PC-3 (cell line): ENCODE measurements at regions not wholly inside any gene's neighbourhood (a gene's known extent, or its start where the extent isn't known, plus 50 kb on each side); places are given as distances from the start of the nearest gene placed in this dataset.
"Not testable (repeated sequence)": the region's sequence is repeated elsewhere in the genome, so short reads cannot be mapped to it uniquely, and the experiment has no call there.

Source experiments
- ATAC-seq: fragments of 200-7000 bp; cut with Tn5 transposase; 2 replicates; pipeline ENCODE4 v1.9.1; 2020; ENCODE audit warnings: mild to moderate bottlenecking, moderate library complexity
- BruUV-seq: library from RNA; stranded (reverse); fragments of 400-500 nt; replicated peaks from 2 replicates; lab custom pipeline; 2021; lab: Mats Ljungman, UMichigan
- CTCF ChIA-PET: fragments of 300-600 bp; sonication (Branson Sonifier 250); formaldehyde crosslinking; loops from one replicate; lab custom pipeline; 2022; ENCODE audit warnings: antibody characterized with exemption; lab: Charles Lee
- POLR2A ChIA-PET: fragments of 300-600 bp; sonication (Branson Sonifier 250); formaldehyde crosslinking; loops from one replicate; lab custom pipeline; 2022; ENCODE audit warnings: antibody characterized with exemption; ENCODE audit not compliant: unreplicated experiment; lab: Charles Lee
- DNase-seq: peaks from one replicate; pipeline ENCODE4 v3.0.0-alpha.2; 2015
- H2AFZ ChIP-seq: fragments of 300-600 bp; sonication (generic); 2 replicates; pipeline ENCODE4 v1.6.0; 2016; ENCODE audit warnings: antibody characterized with exemption, low read length
- H3F3A ChIP-seq: fragments of 300-600 bp; sonication (generic); one replicate; pipeline ENCODE4 v1.6.0; 2017; ENCODE audit warnings: antibody characterized with exemption, low read length, control low read depth, mild to moderate bottlenecking; ENCODE audit not compliant: unreplicated experiment
- H3K27ac ChIP-seq: fragments of 300-600 bp; sonication (generic); 2 replicates; pipeline ENCODE4 v1.5.1; 2016; ENCODE audit warnings: mild to moderate bottlenecking, low read length
- H3K27me3 ChIP-seq: fragments of 300-600 bp; sonication (generic); 2 replicates; pipeline ENCODE4 v1.6.1; 2016; ENCODE audit warnings: low read length, mixed read lengths
- H3K36me3 ChIP-seq: fragments of 300-600 bp; sonication (generic); 2 replicates; pipeline ENCODE4 v1.6.1; 2016; ENCODE audit warnings: low read depth, mixed run types, low read length, mixed read lengths
- H3K4me1 ChIP-seq: fragments of 300-600 bp; sonication (generic); 2 replicates; pipeline ENCODE4 v1.5.1; 2016; ENCODE audit warnings: low read length; ENCODE audit not compliant: insufficient read depth
- H3K4me2 ChIP-seq: fragments of 300-600 bp; sonication (generic); 2 replicates; pipeline ENCODE4 v1.6.0; 2016; ENCODE audit warnings: low read length
- H3K4me3 ChIP-seq: fragments of 300-600 bp; sonication (generic); 2 replicates; pipeline ENCODE4 v1.5.1; 2016; ENCODE audit warnings: mild to moderate bottlenecking, low read length, mixed read lengths
- H3K79me2 ChIP-seq: fragments of 300-600 bp; sonication (generic); 2 replicates; pipeline ENCODE4 v1.6.1; 2017; ENCODE audit warnings: low read length, mixed read lengths
- H3K9ac ChIP-seq: fragments of 300-600 bp; sonication (generic); 2 replicates; pipeline ENCODE4 v1.6.0; 2016; ENCODE audit warnings: mild to moderate bottlenecking, low read length
- H3K9me2 ChIP-seq: fragments of 300-600 bp; sonication (generic); replicated peaks from 2 replicates; pipeline ENCODE4 v1.6.1; 2016; ENCODE audit warnings: mixed run types, low read length, mixed read lengths
- H3K9me3 ChIP-seq: fragments of 300-600 bp; sonication (generic); 2 replicates; pipeline ENCODE4 v1.6.1; 2016; ENCODE audit warnings: low read length, mixed read lengths
- H4K20me1 ChIP-seq: fragments of 300-600 bp; sonication (generic); 2 replicates; pipeline ENCODE4 v1.6.1; 2016; ENCODE audit warnings: low read length, mixed read lengths
- EZH2 ChIP-seq: fragments of 300-600 bp; sonication (generic); IDR thresholded peaks from one replicate; pipeline ENCODE4 v1.6.1; 2017; ENCODE audit warnings: antibody characterized with exemption, mild to moderate bottlenecking, low read length; ENCODE audit not compliant: unreplicated experiment
- EZH2phosphoT487 ChIP-seq: fragments of 300-600 bp; sonication (generic); IDR thresholded peaks from 2 replicates; pipeline ENCODE4 v1.6.1; 2018; ENCODE audit warnings: mild to moderate bottlenecking, antibody characterized with exemption, low read length, borderline replicate concordance
- intact Hi-C: fragments of 100-400 bp; cut with micrococcal nuclease; formaldehyde crosslinking; loops from 2 replicates; pipeline ENCODE4 v1.9.0; 2023
- TF ChIP-seq, protein P1 (sequence below): fragments of 300-600 bp; sonication (generic); conservative IDR thresholded peaks from 2 replicates; pipeline ENCODE4 v1.5.1; 2017; ENCODE audit warnings: antibody characterized with exemption, low read depth, mild to moderate bottlenecking, low read length

GRCh38 chr4:8945506-8945905 lies 73.9 kb upstream of the HMX1 start:
- peak; percentile 4 for DNase-seq
- H3K9me2 ChIP-seq, H4K20me1 ChIP-seq, intact Hi-C loops, ATAC-seq, H3K4me3 ChIP-seq, BruUV-seq, H3K79me2 ChIP-seq, CTCF ChIA-PET, H3K4me1 ChIP-seq, H3K27me3 ChIP-seq, POLR2A ChIA-PET, H3K9ac ChIP-seq, H3F3A ChIP-seq, H3K4me2 ChIP-seq, H3K36me3 ChIP-seq, H2AFZ ChIP-seq, H3K9me3 ChIP-seq, H3K27ac ChIP-seq: not testable (repeated sequence)

DNA sequence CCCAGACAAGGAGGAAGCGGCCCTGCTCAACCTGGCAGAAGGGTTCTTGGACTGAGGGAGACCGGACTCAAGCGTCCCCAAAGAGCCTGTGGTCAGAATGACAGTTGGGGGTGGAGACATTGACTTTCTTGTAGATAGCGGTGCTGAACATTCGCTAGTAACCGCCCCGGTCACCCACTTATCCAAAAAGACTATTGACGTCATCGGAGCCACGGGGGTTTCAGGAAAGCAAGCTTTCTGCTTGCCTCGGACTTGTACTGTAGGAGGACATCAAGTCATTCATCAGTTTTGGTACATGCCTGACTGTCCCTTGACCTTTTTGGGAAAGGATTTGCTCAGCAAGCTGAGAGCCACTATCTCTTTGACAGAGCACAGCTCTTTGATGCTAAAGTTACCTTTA lies 71.7 kb upstream of the HMX1 start:
- intact Hi-C loops, H3K27ac ChIP-seq, H3F3A ChIP-seq, H3K4me1 ChIP-seq, H3K27me3 ChIP-seq, POLR2A ChIA-PET, DNase-seq, H3K9ac ChIP-seq, H4K20me1 ChIP-seq, H3K4me2 ChIP-seq, H3K9me2 ChIP-seq, CTCF ChIA-PET, BruUV-seq, H2AFZ ChIP-seq, H3K79me2 ChIP-seq, H3K9me3 ChIP-seq, H3K4me3 ChIP-seq, H3K36me3 ChIP-seq, ATAC-seq: not testable (repeated sequence)

- H4K20me1 ChIP-seq, CTCF ChIA-PET, H3K9me3 ChIP-seq, H3K79me2 ChIP-seq, BruUV-seq, H3K36me3 ChIP-seq, H3F3A ChIP-seq, ATAC-seq, H3K9me2 ChIP-seq, H2AFZ ChIP-seq, H3K9ac ChIP-seq, H3K4me3 ChIP-seq, H3K4me2 ChIP-seq, intact Hi-C loops, H3K4me1 ChIP-seq, H3K27ac ChIP-seq, DNase-seq, POLR2A ChIA-PET, H3K27me3 ChIP-seq: not testable (repeated sequence)
Observed at GRCh38 chr4:8942088-8942487, 70.4 kb upstream of the HMX1 start.

- H3K79me2 ChIP-seq, DNase-seq, POLR2A ChIA-PET, H3K27me3 ChIP-seq, H3F3A ChIP-seq, H3K9me3 ChIP-seq, H3K4me1 ChIP-seq, H3K4me3 ChIP-seq, intact Hi-C loops, H3K4me2 ChIP-seq, ATAC-seq, H3K27ac ChIP-seq, BruUV-seq, H3K36me3 ChIP-seq, H2AFZ ChIP-seq, H3K9me2 ChIP-seq, H3K9ac ChIP-seq, H4K20me1 ChIP-seq, CTCF ChIA-PET: not testable (repeated sequence)
Observed at GRCh38 chr4:8941492-8941805, 69.8 kb upstream of the HMX1 start.

GRCh38 chr4:8940792-8941491 lies 69.3 kb upstream of the HMX1 start:
- no peak overlapping the region for H3K4me2 ChIP-seq
- ChIA-PET CTCF (no interaction called here), POLR2A (no interaction called here)
- H3K79me2 ChIP-seq, result no peaks in the 10 kb centered on the region
- H3K36me3 ChIP-seq, result no peaks in the 10 kb centered on the region
- H3K9me3 ChIP-seq, result no peaks in the 10 kb centered on the region
- H3K9ac ChIP-seq, result no peak overlapping the region
- H3K4me1 ChIP-seq, result no peaks in the 10 kb centered on the region
- H3K27ac ChIP-seq, result no peak overlapping the region
- ATAC-seq (peak; percentile 56; the same call in 1 of the 2 replicates), DNase-seq (peak; percentile 49)
- H2AFZ ChIP-seq, result no peak overlapping the region
- H3K4me3 ChIP-seq, result no peak overlapping the region
- TF ChIP-seq EZH2 (no peak), EZH2phosphoT487 (no peak)
- TF ChIP-seq, protein P1, sequence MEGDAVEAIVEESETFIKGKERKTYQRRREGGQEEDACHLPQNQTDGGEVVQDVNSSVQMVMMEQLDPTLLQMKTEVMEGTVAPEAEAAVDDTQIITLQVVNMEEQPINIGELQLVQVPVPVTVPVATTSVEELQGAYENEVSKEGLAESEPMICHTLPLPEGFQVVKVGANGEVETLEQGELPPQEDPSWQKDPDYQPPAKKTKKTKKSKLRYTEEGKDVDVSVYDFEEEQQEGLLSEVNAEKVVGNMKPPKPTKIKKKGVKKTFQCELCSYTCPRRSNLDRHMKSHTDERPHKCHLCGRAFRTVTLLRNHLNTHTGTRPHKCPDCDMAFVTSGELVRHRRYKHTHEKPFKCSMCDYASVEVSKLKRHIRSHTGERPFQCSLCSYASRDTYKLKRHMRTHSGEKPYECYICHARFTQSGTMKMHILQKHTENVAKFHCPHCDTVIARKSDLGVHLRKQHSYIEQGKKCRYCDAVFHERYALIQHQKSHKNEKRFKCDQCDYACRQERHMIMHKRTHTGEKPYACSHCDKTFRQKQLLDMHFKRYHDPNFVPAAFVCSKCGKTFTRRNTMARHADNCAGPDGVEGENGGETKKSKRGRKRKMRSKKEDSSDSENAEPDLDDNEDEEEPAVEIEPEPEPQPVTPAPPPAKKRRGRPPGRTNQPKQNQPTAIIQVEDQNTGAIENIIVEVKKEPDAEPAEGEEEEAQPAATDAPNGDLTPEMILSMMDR, result peak; percentile 51
- no peaks in the 10 kb centered on the region for H3K27me3 ChIP-seq
- BruUV-seq, result no TSS peak
- no peaks in the 10 kb centered on the region for H3K9me2 ChIP-seq
- H3F3A ChIP-seq, result no peaks in the 10 kb centered on the region
- intact Hi-C loops, result no loop called here
- H4K20me1 ChIP-seq, result no peaks in the 10 kb centered on the region
